Progenitor cell of endocrine pancreas (in vitro differentiated cells): ENCODE measurements at regions not wholly inside any gene's neighbourhood (a gene's known extent, or its start where the extent isn't known, plus 50 kb on each side); places are given as distances from the start of the nearest gene placed in this dataset.

ENCODE experiments used
- DNase-seq: peaks from one replicate; pipeline ENCODE4 v3.0.0; 2021; ENCODE audit warnings: low spot score; ENCODE audit not compliant: unreplicated experiment
- H3K27ac Mint-ChIP-seq: 2 replicates; pipeline ENCODE4 v1.8.0; 2021; ENCODE audit warnings: mild to moderate bottlenecking, moderate library complexity, mixed read lengths
- H3K27me3 Mint-ChIP-seq: 2 replicates; pipeline ENCODE4 v1.8.0; 2021; ENCODE audit warnings: mixed read lengths
- H3K36me3 Mint-ChIP-seq: 2 replicates; pipeline ENCODE4 v1.8.0; 2022; ENCODE audit warnings: mixed read lengths; ENCODE audit not compliant: insufficient read depth
- H3K4me1 Mint-ChIP-seq: 2 replicates; pipeline ENCODE4 v1.8.0; 2021; ENCODE audit warnings: low read depth, mixed read lengths
- H3K4me3 Mint-ChIP-seq: 2 replicates; pipeline ENCODE4 v1.8.0; 2021; ENCODE audit warnings: low read depth, mild to moderate bottlenecking, moderate library complexity, mixed read lengths
- H3K9me3 Mint-ChIP-seq: 2 replicates; pipeline ENCODE4 v1.8.0; 2021; ENCODE audit warnings: low read depth, mixed read lengths
- CTCF ChIP-seq: fragments of 200-600 bp; sonication (generic); IDR thresholded peaks from one replicate; pipeline ENCODE4 v1.5.0; 2021; ENCODE audit warnings: antibody characterized with exemption, mild to moderate bottlenecking; ENCODE audit not compliant: unreplicated experiment

- Mint-ChIP-seq H3K9me3 (no peaks in the 10 kb centered on the region), H3K27me3 (no peaks in the 10 kb centered on the region), H3K36me3 (no peaks in the 10 kb centered on the region), H3K4me1 (peaks cover 1% of the 10 kb centered on the region), H3K4me3 (no peak overlapping the region), H3K27ac (no peak overlapping the region)
- DNase-seq: no peak
- no peak for TF ChIP-seq CTCF
Measured at GRCh38 chr10:59090817-59091622, 85.4 kb upstream of the PHYHIPL start.

- Mint-ChIP-seq H3K27me3 (no peaks in the 10 kb centered on the region), H3K36me3 (no peaks in the 10 kb centered on the region), H3K4me1 (peaks cover 1% of the 10 kb centered on the region), H3K4me3 (no peak overlapping the region), H3K27ac (no peak overlapping the region), H3K9me3 (no peaks in the 10 kb centered on the region)
- no peak for DNase-seq
- TF ChIP-seq CTCF: no peak
Measured at GRCh38 chr10:59093461-59093860, 83.0 kb upstream of the PHYHIPL start.

GRCh38 chr10:59096631-59097030 is 79.8 kb upstream of the PHYHIPL start:
- Mint-ChIP-seq H3K27ac (peak overlapping the region; percentile 38), H3K9me3 (no peaks in the 10 kb centered on the region), H3K4me1 (peaks cover 5% of the 10 kb centered on the region), H3K36me3 (no peaks in the 10 kb centered on the region), H3K27me3 (no peaks in the 10 kb centered on the region), H3K4me3 (no peak overlapping the region)
- no peak for DNase-seq
- no peak for TF ChIP-seq CTCF

- peaks cover 4% of the 10 kb centered on the region for H3K4me1 Mint-ChIP-seq
- H3K27ac Mint-ChIP-seq: no peak overlapping the region
- no peak overlapping the region for H3K4me3 Mint-ChIP-seq
- no peaks in the 10 kb centered on the region for H3K9me3 Mint-ChIP-seq
- TF ChIP-seq CTCF: no peak
- H3K27me3 Mint-ChIP-seq: no peaks in the 10 kb centered on the region
- H3K36me3 Mint-ChIP-seq: no peaks in the 10 kb centered on the region
- no peak for DNase-seq
Measured at GRCh38 chr10:59098387-59098786, 78.1 kb upstream of the PHYHIPL start.

GRCh38 chr10:59098831-59099452 is 77.5 kb upstream of the PHYHIPL start:
- H3K27ac Mint-ChIP-seq: no peak overlapping the region
- no peaks in the 10 kb centered on the region for H3K36me3 Mint-ChIP-seq
- no peak for DNase-seq

More at GRCh38 chr10:59098831-59099452, 77.5 kb upstream of the PHYHIPL start:
- no peaks in the 10 kb centered on the region for H3K9me3 Mint-ChIP-seq
- H3K4me3 Mint-ChIP-seq: no peak overlapping the region
- no peaks in the 10 kb centered on the region for H3K27me3 Mint-ChIP-seq
- H3K4me1 Mint-ChIP-seq: peaks cover 4% of the 10 kb centered on the region
- TF ChIP-seq CTCF: no peak
